Caco-2 (cell line): ENCODE measurements at regions not wholly inside any gene's neighbourhood (a gene's known extent, or its start where the extent isn't known, plus 50 kb on each side); places are given as distances from the start of the nearest gene placed in this dataset.

Source experiments
- BruUV-seq: library from RNA; stranded (reverse); fragments of 400-500 nt; replicated peaks from 2 replicates; lab custom pipeline; 2021; lab: Mats Ljungman, UMichigan
- CTCF ChIA-PET: fragments of 300-600 bp; sonication (Branson Sonifier 250); formaldehyde crosslinking; loops from one replicate; lab custom pipeline; 2022; ENCODE audit warnings: antibody characterized with exemption; lab: Charles Lee
- POLR2A ChIA-PET: fragments of 300-600 bp; sonication (Branson Sonifier 250); formaldehyde crosslinking; loops from one replicate; lab custom pipeline; 2022; ENCODE audit warnings: antibody characterized with exemption; lab: Charles Lee
- DNase-seq, 2 experiments: peaks; one replicate each; pipeline versions ENCODE4 v3.0.0 to v3.0.0-alpha.2; 2020 to 2022
- H3K27me3 ChIP-seq: replicated peaks from 2 replicates; pipeline ENCODE4 v1.6.0; 2011; ENCODE audit warnings: low read length; ENCODE audit not compliant: control insufficient read depth, insufficient read depth
- H3K36me3 ChIP-seq: 2 replicates; pipeline ENCODE4 v1.5.1; 2011; ENCODE audit warnings: low read length; ENCODE audit not compliant: control insufficient read depth, insufficient read depth
- H3K4me1 ChIP-seq: fragments of 250-450 bp; sonication (Bioruptor Pico); 2 replicates; pipeline ENCODE4 v1.5.1; 2020; ENCODE audit warnings: mild to moderate bottlenecking
- H3K4me3 ChIP-seq: 2 replicates; pipeline ENCODE4 v1.5.1; 2011; ENCODE audit warnings: low read depth, mild to moderate bottlenecking, control low read depth, low read length
- H3K9me3 ChIP-seq: fragments of 250-450 bp; sonication (Bioruptor Pico); 2 replicates; pipeline ENCODE4 v1.5.1; 2020; ENCODE audit warnings: mild to moderate bottlenecking, moderate library complexity
- H3K27ac Mint-ChIP-seq: one replicate; pipeline ENCODE4 v1.8.0; 2022; ENCODE audit warnings: mixed read lengths; ENCODE audit not compliant: unreplicated experiment
- H3K27me3 Mint-ChIP-seq: one replicate; pipeline ENCODE4 v1.8.0; 2022; ENCODE audit warnings: mixed read lengths; ENCODE audit not compliant: insufficient read depth, unreplicated experiment
- H3K36me3 Mint-ChIP-seq: one replicate; pipeline ENCODE4 v1.8.0; 2022; ENCODE audit warnings: mild to moderate bottlenecking, mixed read lengths; ENCODE audit not compliant: insufficient read depth, unreplicated experiment
- H3K4me1 Mint-ChIP-seq: one replicate; pipeline ENCODE4 v1.8.0; 2022; ENCODE audit warnings: low read depth, mixed read lengths; ENCODE audit not compliant: unreplicated experiment
- H3K4me3 Mint-ChIP-seq: one replicate; pipeline ENCODE4 v1.8.0; 2022; ENCODE audit warnings: mild to moderate bottlenecking, moderate library complexity, mixed read lengths; ENCODE audit not compliant: unreplicated experiment
- H3K9me3 Mint-ChIP-seq: one replicate; pipeline ENCODE4 v1.8.0; 2022; ENCODE audit warnings: mixed read lengths; ENCODE audit not compliant: unreplicated experiment
- CTCF ChIP-seq, 2 experiments: fragments of 200-600 bp in 1 of 2; IDR thresholded peaks; 1 replicate in 1 of 2; 2 replicates in 1 of 2; pipeline versions ENCODE4 v1.5.1 to v1.8.0; 2011 to 2022; ENCODE audit warnings: antibody characterized with exemption in 1 of 2, control low read depth in 1 of 2, inconsistent platforms in 1 of 2, low read depth in 1 of 2, low read length in 1 of 2, mild to moderate bottlenecking in 1 of 2, moderate library complexity in 1 of 2; ENCODE audit not compliant: insufficient read depth in 1 of 2, severe bottlenecking in 1 of 2, unreplicated experiment in 1 of 2
- intact Hi-C: fragments of 100-400 bp; cut with micrococcal nuclease; formaldehyde crosslinking; loops from one replicate; pipeline ENCODE4 v1.10.0; 2022; ENCODE audit not compliant: unreplicated experiment

DNA sequence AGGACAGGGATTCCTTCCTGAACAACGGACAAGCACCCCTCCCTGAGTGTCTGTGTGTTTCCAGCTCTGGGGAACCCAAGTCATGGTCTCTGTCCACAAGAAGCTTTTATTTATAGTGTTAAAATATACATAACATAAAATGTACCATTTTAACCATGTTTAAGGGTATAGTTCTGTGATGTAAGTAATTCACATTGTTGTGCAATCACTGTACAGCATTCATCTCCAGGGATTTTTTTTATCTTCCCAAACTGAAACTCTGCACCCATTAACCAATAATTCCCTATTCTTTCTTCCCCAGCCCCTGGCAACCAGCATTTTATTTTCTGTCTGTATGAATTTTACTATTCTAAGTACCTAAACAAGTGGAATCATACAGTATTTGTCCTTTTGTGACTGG lies 84.2 kb downstream of the FOXF2 start:
- DNase-seq: no peak
- BruUV-seq: no TSS peak
- H3K27me3 ChIP-seq: no peaks in the 10 kb centered on the region
- H3K4me3 Mint-ChIP-seq: no peak overlapping the region
- H3K36me3 Mint-ChIP-seq: no peaks in the 10 kb centered on the region
- peaks cover 9% of the 10 kb centered on the region for H3K9me3 Mint-ChIP-seq
- H3K36me3 ChIP-seq: no peaks in the 10 kb centered on the region
- H3K9me3 ChIP-seq: no peaks in the 10 kb centered on the region
- H3K4me3 ChIP-seq: no peak overlapping the region
- H3K27me3 Mint-ChIP-seq: peaks cover 6% of the 10 kb centered on the region
- TF ChIP-seq CTCF (IDR thresholded peaks at IDR 0.05; ENCODE audit: insufficient read depth in 1 of 2, low read depth in 1 of 2, low read length in 1 of 2, severe bottlenecking in 1 of 2, unreplicated experiment in 1 of 2): no peak
- ChIA-PET CTCF (interaction anchor here (1.0 to 1.3 kb wide), 2 partner anchors 9 to 51 kb away, joined by 3 to 4 read pairs; no protein-coding TSS in a partner anchor), POLR2A (no interaction called here)
- H3K4me1 Mint-ChIP-seq: peaks cover 9% of the 10 kb centered on the region
- intact Hi-C loops: no loop called here
- H3K27ac Mint-ChIP-seq: no peak overlapping the region
- no peaks in the 10 kb centered on the region for H3K4me1 ChIP-seq

GRCh38 chr6:1474205-1474604 lies 84.8 kb downstream of the FOXF2 start:
- Histone ChIP-seq H3K36me3 (no peaks in the 10 kb centered on the region), H3K27me3 (no peaks in the 10 kb centered on the region), H3K4me1 (no peaks in the 10 kb centered on the region), H3K9me3 (no peaks in the 10 kb centered on the region), H3K4me3 (no peak overlapping the region)
- Mint-ChIP-seq H3K4me3 (no peak overlapping the region), H3K27ac (no peak overlapping the region), H3K36me3 (no peaks in the 10 kb centered on the region), H3K4me1 (peaks cover 9% of the 10 kb centered on the region), H3K27me3 (peaks cover 3% of the 10 kb centered on the region), H3K9me3 (peaks cover 9% of the 10 kb centered on the region)
- peak in 1 of 2 experiments; percentile 16 for TF ChIP-seq CTCF (IDR thresholded peaks at IDR 0.05; ENCODE audit: insufficient read depth in 1 of 2, low read depth in 1 of 2, low read length in 1 of 2, severe bottlenecking in 1 of 2, unreplicated experiment in 1 of 2)
- BruUV-seq: no TSS peak
- POLR2A ChIA-PET: no interaction called here
- CTCF ChIA-PET: interaction anchor here (1.0 to 1.3 kb wide), 2 partner anchors 10 to 50 kb away, joined by 3 to 4 read pairs; no protein-coding TSS in a partner anchor
- intact Hi-C loops: no loop called here
- DNase-seq: no peak

- Histone ChIP-seq H3K36me3 (no peaks in the 10 kb centered on the region), H3K9me3 (no peaks in the 10 kb centered on the region), H3K27me3 (no peaks in the 10 kb centered on the region), H3K4me3 (no peak overlapping the region), H3K4me1 (no peaks in the 10 kb centered on the region)
- Mint-ChIP-seq H3K9me3 (peaks cover 9% of the 10 kb centered on the region), H3K27me3 (peaks cover 2% of the 10 kb centered on the region), H3K4me3 (no peak overlapping the region), H3K4me1 (peaks cover 9% of the 10 kb centered on the region), H3K27ac (no peak overlapping the region), H3K36me3 (no peaks in the 10 kb centered on the region)
- CTCF ChIA-PET: no interaction called here
- intact Hi-C loops: no loop called here
- POLR2A ChIA-PET: no interaction called here
- no TSS peak for BruUV-seq
- no peak for TF ChIP-seq CTCF (IDR thresholded peaks at IDR 0.05; ENCODE audit: insufficient read depth in 1 of 2, low read depth in 1 of 2, low read length in 1 of 2, severe bottlenecking in 1 of 2, unreplicated experiment in 1 of 2)
- no peak for DNase-seq
Observed at GRCh38 chr6:1475174-1475573, 85.8 kb downstream of the FOXF2 start.
